Left forelimb (tissue), 1 donor: ENCODE measurements at regions not wholly inside any gene's neighbourhood (a gene's known extent, or its start where the extent isn't known, plus 50 kb on each side); places are given as distances from the start of the nearest gene placed in this dataset.

Experiments used
- DNase-seq: peaks from one replicate; pipeline ENCODE4 v3.0.0-alpha.2; 2018; ENCODE audit warnings: low spot score

GRCh38 chr12:58804749-58805148 lies 115.6 kb downstream of the LRIG3 start:
- no peak for DNase-seq

- DNase-seq: no peak
These were observed 111.2 kb downstream of the LRIG3 start for GRCh38 chr12:58809064-58809607.

GRCh38 chr12:58811346-58811745 lies 109.0 kb downstream of the LRIG3 start:
- DNase-seq: no peak

- DNase-seq: no peak
These were observed 108.1 kb downstream of the LRIG3 start for GRCh38 chr12:58812214-58812613.

- DNase-seq: no peak
These were observed 106.3 kb downstream of the LRIG3 start for GRCh38 chr12:58814036-58814435.

GRCh38 chr12:58815235-58815634 lies 105.1 kb downstream of the LRIG3 start:
- no peak for DNase-seq

GRCh38 chr12:58818546-58818945 lies 101.8 kb downstream of the LRIG3 start:
- DNase-seq: no peak

- DNase-seq: no peak
These were observed 101.0 kb downstream of the LRIG3 start for GRCh38 chr12:58819345-58819744.

- no peak for DNase-seq
These were observed 100.3 kb downstream of the LRIG3 start for GRCh38 chr12:58819985-58820384.
